PC-3 (cell line): ENCODE measurements at regions not wholly inside any gene's neighbourhood (a gene's known extent, or its start where the extent isn't known, plus 50 kb on each side); places are given as distances from the start of the nearest gene placed in this dataset.

Experiments
- EZH2 ChIP-seq: fragments of 300-600 bp; sonication (generic); IDR thresholded peaks from one replicate; pipeline ENCODE4 v1.6.1; 2017; ENCODE audit warnings: antibody characterized with exemption, mild to moderate bottlenecking, low read length; ENCODE audit not compliant: unreplicated experiment
- EZH2phosphoT487 ChIP-seq: fragments of 300-600 bp; sonication (generic); IDR thresholded peaks from 2 replicates; pipeline ENCODE4 v1.6.1; 2018; ENCODE audit warnings: mild to moderate bottlenecking, antibody characterized with exemption, low read length, borderline replicate concordance
- TF ChIP-seq, protein P1 (sequence below): fragments of 300-600 bp; sonication (generic); conservative IDR thresholded peaks from 2 replicates; pipeline ENCODE4 v1.5.1; 2017; ENCODE audit warnings: antibody characterized with exemption, low read depth, mild to moderate bottlenecking, low read length

DNA sequence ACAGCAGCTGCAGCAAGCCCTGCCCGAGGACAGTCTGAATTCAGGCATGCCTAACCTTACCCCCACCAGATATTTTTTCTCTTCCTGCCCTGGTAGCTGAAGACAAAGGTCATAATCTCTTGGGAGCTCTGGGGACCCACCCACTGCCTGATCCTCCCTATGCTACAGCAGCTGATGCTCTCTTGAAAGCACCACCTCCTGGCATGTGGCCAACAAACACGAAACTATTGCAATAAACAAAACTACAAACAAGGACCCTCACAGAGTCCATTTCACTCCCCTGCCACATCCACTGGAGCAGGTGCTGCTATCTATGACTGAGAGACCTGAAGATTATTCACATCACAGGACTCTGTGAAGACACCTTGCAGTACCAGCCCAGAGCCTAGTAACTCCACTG is 238.5 kb upstream of the HS3ST5 start:
- TF ChIP-seq EZH2phosphoT487 (no peak), EZH2 (no peak)
- TF ChIP-seq, protein P1, sequence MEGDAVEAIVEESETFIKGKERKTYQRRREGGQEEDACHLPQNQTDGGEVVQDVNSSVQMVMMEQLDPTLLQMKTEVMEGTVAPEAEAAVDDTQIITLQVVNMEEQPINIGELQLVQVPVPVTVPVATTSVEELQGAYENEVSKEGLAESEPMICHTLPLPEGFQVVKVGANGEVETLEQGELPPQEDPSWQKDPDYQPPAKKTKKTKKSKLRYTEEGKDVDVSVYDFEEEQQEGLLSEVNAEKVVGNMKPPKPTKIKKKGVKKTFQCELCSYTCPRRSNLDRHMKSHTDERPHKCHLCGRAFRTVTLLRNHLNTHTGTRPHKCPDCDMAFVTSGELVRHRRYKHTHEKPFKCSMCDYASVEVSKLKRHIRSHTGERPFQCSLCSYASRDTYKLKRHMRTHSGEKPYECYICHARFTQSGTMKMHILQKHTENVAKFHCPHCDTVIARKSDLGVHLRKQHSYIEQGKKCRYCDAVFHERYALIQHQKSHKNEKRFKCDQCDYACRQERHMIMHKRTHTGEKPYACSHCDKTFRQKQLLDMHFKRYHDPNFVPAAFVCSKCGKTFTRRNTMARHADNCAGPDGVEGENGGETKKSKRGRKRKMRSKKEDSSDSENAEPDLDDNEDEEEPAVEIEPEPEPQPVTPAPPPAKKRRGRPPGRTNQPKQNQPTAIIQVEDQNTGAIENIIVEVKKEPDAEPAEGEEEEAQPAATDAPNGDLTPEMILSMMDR: no peak
